GM21825 (cell line): ENCODE measurements at regions not wholly inside any gene's neighbourhood (a gene's known extent, or its start where the extent isn't known, plus 50 kb on each side); places are given as distances from the start of the nearest gene placed in this dataset.
A peak's percentile ranks its signal among the peaks of the same experiment; 100 is the strongest.

ENCODE experiments used
- ATAC-seq: cut with Tn5 transposase; IDR thresholded peaks from one replicate; pipeline ENCODE4 v1.9.1; 2021; ENCODE audit warnings: mild to moderate bottlenecking, moderate library complexity; ENCODE audit not compliant: unreplicated experiment

- ATAC-seq: no peak
Measured at GRCh38 chr6:90978046-90978445, 391.2 kb upstream of the MAP3K7 start.

- no peak for ATAC-seq
Measured at GRCh38 chr6:90977513-90977912, 390.6 kb upstream of the MAP3K7 start.

- no peak for ATAC-seq
Measured at GRCh38 chr6:90976341-90976740, 389.5 kb upstream of the MAP3K7 start.

GRCh38 chr6:90975741-90976140, 388.9 kb upstream of the MAP3K7 start:
- ATAC-seq: no peak

- ATAC-seq: no peak
Measured at GRCh38 chr6:90973188-90973587, 386.3 kb upstream of the MAP3K7 start.

GRCh38 chr6:90970672-90971071, 383.8 kb upstream of the MAP3K7 start:
- ATAC-seq: no peak

- ATAC-seq: no peak
Measured at GRCh38 chr6:90967471-90967870, 380.6 kb upstream of the MAP3K7 start.

- no peak for ATAC-seq
Measured at GRCh38 chr6:90960324-90960723, 373.5 kb upstream of the MAP3K7 start.

GRCh38 chr6:90955246-90955645, 368.4 kb upstream of the MAP3K7 start:
- ATAC-seq: no peak

GRCh38 chr6:90953405-90954161, 366.7 kb upstream of the MAP3K7 start:
- ATAC-seq: no peak

GRCh38 chr6:90952176-90952575, 365.3 kb upstream of the MAP3K7 start:
- ATAC-seq: no peak

- no peak for ATAC-seq
Measured at GRCh38 chr6:90948540-90948939, 361.7 kb upstream of the MAP3K7 start.

GRCh38 chr6:90947184-90948064, 360.6 kb upstream of the MAP3K7 start:
- no peak for ATAC-seq

- no peak for ATAC-seq
Measured at GRCh38 chr6:90941885-90942284, 355.0 kb upstream of the MAP3K7 start.

- peak; percentile 95 for ATAC-seq
Measured at GRCh38 chr6:90940812-90941481, 354.1 kb upstream of the MAP3K7 start.

- ATAC-seq: no peak
Measured at GRCh38 chr6:90939906-90940305, 353.0 kb upstream of the MAP3K7 start.

GRCh38 chr6:90938122-90938521, 351.2 kb upstream of the MAP3K7 start:
- no peak for ATAC-seq

- no peak for ATAC-seq
Measured at GRCh38 chr6:90936286-90936685, 349.4 kb upstream of the MAP3K7 start.

- ATAC-seq: no peak
Measured at GRCh38 chr6:90934966-90935365, 348.1 kb upstream of the MAP3K7 start.

- no peak for ATAC-seq
Measured at GRCh38 chr6:90934081-90934480, 347.2 kb upstream of the MAP3K7 start.

GRCh38 chr6:90932351-90932750, 345.5 kb upstream of the MAP3K7 start:
- no peak for ATAC-seq

- ATAC-seq: no peak
Measured at GRCh38 chr6:90928051-90928450, 341.2 kb upstream of the MAP3K7 start.
